Neural progenitor cell (in vitro differentiated cells): ENCODE measurements at regions not wholly inside any gene's neighbourhood (a gene's known extent, or its start where the extent isn't known, plus 50 kb on each side); places are given as distances from the start of the nearest gene placed in this dataset.

ENCODE experiments used
- EZH2phosphoT487 ChIP-seq: fragments of 200-600 bp; sonication (generic); IDR thresholded peaks from 2 replicates; pipeline ENCODE4 v1.6.1; 2017; ENCODE audit warnings: antibody characterized with exemption
- TF ChIP-seq, protein P1 (sequence below): fragments of 200-600 bp; sonication (generic); IDR thresholded peaks from 2 replicates; pipeline ENCODE4 v1.5.1; 2017; ENCODE audit warnings: antibody characterized with exemption, mild to moderate bottlenecking

DNA sequence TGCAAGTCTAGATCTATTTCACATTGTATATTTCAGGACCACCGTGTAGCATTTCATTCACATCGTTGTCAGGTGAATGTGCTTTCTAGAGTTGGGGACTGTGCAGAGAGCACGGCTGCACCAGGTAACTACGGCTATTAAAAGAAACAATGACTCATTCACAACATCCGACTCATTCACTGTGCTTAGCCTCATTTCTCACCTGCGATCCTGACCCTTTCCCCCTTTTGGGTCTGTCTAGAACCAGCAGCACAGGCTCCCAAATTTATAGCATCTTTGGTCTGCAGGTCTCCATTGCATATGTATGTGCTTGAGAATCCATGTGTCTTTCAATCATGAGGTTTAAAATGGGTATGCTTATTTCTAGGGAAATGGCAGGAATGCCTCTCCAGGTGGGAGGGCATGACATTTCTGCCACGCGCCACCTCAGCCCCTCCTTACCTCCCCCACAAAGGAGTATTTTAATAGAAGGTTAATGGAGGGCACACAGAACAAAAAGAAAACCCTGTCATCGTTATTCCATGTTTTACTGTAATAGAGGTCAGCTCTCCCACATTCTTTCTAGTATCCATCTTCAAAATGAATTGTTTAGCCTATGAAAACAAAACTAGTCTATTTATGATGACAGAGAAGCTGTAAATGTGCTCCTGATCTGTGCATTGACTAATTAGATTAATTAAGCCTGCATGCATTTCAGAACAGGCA lies 246.7 kb upstream of the EPHA4 start:
- TF ChIP-seq, protein P1, sequence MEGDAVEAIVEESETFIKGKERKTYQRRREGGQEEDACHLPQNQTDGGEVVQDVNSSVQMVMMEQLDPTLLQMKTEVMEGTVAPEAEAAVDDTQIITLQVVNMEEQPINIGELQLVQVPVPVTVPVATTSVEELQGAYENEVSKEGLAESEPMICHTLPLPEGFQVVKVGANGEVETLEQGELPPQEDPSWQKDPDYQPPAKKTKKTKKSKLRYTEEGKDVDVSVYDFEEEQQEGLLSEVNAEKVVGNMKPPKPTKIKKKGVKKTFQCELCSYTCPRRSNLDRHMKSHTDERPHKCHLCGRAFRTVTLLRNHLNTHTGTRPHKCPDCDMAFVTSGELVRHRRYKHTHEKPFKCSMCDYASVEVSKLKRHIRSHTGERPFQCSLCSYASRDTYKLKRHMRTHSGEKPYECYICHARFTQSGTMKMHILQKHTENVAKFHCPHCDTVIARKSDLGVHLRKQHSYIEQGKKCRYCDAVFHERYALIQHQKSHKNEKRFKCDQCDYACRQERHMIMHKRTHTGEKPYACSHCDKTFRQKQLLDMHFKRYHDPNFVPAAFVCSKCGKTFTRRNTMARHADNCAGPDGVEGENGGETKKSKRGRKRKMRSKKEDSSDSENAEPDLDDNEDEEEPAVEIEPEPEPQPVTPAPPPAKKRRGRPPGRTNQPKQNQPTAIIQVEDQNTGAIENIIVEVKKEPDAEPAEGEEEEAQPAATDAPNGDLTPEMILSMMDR = no peak
- TF ChIP-seq EZH2phosphoT487 = no peak
